A673 (cell line): ENCODE measurements at regions not wholly inside any gene's neighbourhood (a gene's known extent, or its start where the extent isn't known, plus 50 kb on each side); places are given as distances from the start of the nearest gene placed in this dataset.

Experiments
- CTCF ChIP-seq: fragments of 300-800, 200-600 bp; sonication (generic); conservative IDR thresholded peaks from 2 replicates; pipeline ENCODE4 v1.5.1; 2017; ENCODE audit warnings: low read depth, mild to moderate bottlenecking, antibody characterized with exemption, low read length, moderate library complexity, mixed read lengths
- EZH2 ChIP-seq: fragments of 200-600 bp; sonication (generic); IDR thresholded peaks from 2 replicates; pipeline ENCODE4 v1.6.1; 2017; ENCODE audit warnings: borderline replicate concordance, low read depth, mild to moderate bottlenecking, mixed read lengths, antibody characterized with exemption, low read length; ENCODE audit not compliant: poor library complexity, severe bottlenecking

GRCh38 chr13:64289702-64290101, 2874.1 kb upstream of the PCDH20 start:
- TF ChIP-seq CTCF (no peak), EZH2 (no peak)
